Activated B cell treated with CpG ODN at 0.5 μM for 24 hours (primary cell): ENCODE measurements at regions not wholly inside any gene's neighbourhood (a gene's known extent, or its start where the extent isn't known, plus 50 kb on each side); places are given as distances from the start of the nearest gene placed in this dataset.
"Not testable (repeated sequence)": the region's sequence is repeated elsewhere in the genome, so short reads cannot be mapped to it uniquely, and the experiment has no call there.

Experiments used
- ATAC-seq: fragments of 200-7000 bp; cut with Tn5 transposase; one replicate; pipeline ENCODE4 v1.10.0; 2021; ENCODE audit warnings: low read depth, mild to moderate bottlenecking, moderate library complexity
- CTCF ChIA-PET: fragments of 350-600 bp; sonication (Branson Sonifier 250); formaldehyde crosslinking; loops from one replicate; lab custom pipeline; 2021; ENCODE audit warnings: antibody characterized with exemption; lab: Charles Lee
- POLR2A ChIA-PET: fragments of 350-600 bp; sonication (Branson Sonifier 250); formaldehyde crosslinking; loops from one replicate; lab custom pipeline; 2021; ENCODE audit warnings: antibody characterized with exemption; lab: Charles Lee
- DNase-seq: peaks from one replicate; pipeline ENCODE4 v3.0.0; 2022
- H3K27ac Mint-ChIP-seq: one replicate; pipeline ENCODE4 v1.8.0; 2020; ENCODE audit warnings: mixed read lengths
- H3K27me3 Mint-ChIP-seq: one replicate; pipeline ENCODE4 v1.8.0; 2021; ENCODE audit warnings: mixed read lengths
- H3K36me3 Mint-ChIP-seq: one replicate; pipeline ENCODE4 v1.8.0; 2021; ENCODE audit warnings: low read depth, mixed read lengths
- H3K4me1 Mint-ChIP-seq: one replicate; pipeline ENCODE4 v1.8.0; 2021; ENCODE audit warnings: mixed read lengths
- H3K4me3 Mint-ChIP-seq: one replicate; pipeline ENCODE4 v1.8.0; 2020; ENCODE audit warnings: mild to moderate bottlenecking, mixed read lengths
- H3K9me3 Mint-ChIP-seq: one replicate; pipeline ENCODE4 v1.8.0; 2020; ENCODE audit warnings: mixed read lengths
- intact Hi-C: fragments of 100-400 bp; cut with micrococcal nuclease; formaldehyde crosslinking; loops from one replicate; pipeline ENCODE4 v1.15.1; 2024
- TF ChIP-seq, protein P1 (sequence below): fragments of 200-600 bp; IDR thresholded peaks from one replicate; pipeline ENCODE4 v1.8.0; 2022; ENCODE audit warnings: antibody characterized with exemption, mild to moderate bottlenecking

DNA sequence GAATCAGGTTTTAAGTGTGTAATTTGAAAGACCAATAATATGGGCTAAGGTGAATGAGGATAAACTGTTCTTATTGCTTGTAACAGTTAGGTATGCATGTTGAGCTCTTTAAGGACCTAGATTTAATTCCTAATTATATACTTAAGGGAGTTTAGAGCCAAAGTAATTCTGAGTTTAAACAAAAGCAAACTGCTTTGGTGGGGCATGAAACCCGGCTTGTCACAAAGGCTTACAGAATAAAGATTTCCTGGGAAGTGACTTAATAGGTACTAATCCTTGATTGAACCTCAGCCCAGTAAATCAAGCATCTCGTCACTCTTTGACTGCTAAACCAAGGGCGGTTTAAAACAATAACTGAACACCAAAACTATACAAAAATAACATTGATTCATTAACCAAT lies 1324.2 kb downstream of the RPA4 start:
- peaks cover 7% of the 10 kb centered on the region for H3K9me3 Mint-ChIP-seq
- H3K27me3 Mint-ChIP-seq, result no peaks in the 10 kb centered on the region
- no peaks in the 10 kb centered on the region for H3K36me3 Mint-ChIP-seq
- no peak overlapping the region for H3K4me3 Mint-ChIP-seq
- no peaks in the 10 kb centered on the region for H3K4me1 Mint-ChIP-seq
- POLR2A ChIA-PET, result no interaction called here
- DNase-seq (no peak), ATAC-seq (no peak)
- CTCF ChIA-PET, result no interaction called here
- TF ChIP-seq, protein P1, sequence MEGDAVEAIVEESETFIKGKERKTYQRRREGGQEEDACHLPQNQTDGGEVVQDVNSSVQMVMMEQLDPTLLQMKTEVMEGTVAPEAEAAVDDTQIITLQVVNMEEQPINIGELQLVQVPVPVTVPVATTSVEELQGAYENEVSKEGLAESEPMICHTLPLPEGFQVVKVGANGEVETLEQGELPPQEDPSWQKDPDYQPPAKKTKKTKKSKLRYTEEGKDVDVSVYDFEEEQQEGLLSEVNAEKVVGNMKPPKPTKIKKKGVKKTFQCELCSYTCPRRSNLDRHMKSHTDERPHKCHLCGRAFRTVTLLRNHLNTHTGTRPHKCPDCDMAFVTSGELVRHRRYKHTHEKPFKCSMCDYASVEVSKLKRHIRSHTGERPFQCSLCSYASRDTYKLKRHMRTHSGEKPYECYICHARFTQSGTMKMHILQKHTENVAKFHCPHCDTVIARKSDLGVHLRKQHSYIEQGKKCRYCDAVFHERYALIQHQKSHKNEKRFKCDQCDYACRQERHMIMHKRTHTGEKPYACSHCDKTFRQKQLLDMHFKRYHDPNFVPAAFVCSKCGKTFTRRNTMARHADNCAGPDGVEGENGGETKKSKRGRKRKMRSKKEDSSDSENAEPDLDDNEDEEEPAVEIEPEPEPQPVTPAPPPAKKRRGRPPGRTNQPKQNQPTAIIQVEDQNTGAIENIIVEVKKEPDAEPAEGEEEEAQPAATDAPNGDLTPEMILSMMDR, result no peak
- no peak overlapping the region for H3K27ac Mint-ChIP-seq
- intact Hi-C loops, result no loop called here

DNA sequence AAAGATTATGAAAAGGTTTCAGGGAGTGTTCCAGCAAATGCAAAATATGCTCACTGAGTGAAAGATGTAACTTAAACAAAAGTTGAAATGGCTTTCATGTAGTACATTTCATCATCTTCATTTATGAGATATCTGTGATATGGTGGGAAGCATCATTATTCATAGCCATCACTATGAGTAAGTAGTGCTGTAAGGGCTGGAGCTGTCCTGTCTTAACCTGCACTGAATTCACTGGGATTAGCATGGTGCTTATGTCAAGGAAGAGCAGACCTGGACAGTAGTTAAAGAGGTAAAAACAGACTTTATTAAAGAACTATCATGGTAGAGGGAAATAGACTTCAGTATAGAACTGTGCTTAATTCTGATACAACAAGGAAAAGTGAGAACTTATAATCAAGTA lies 1347.3 kb downstream of the RPA4 start:
- H3K9me3 Mint-ChIP-seq, result no peaks in the 10 kb centered on the region
- no peak overlapping the region for H3K27ac Mint-ChIP-seq
- intact Hi-C loops, result no loop called here
- H3K27me3 Mint-ChIP-seq, result no peaks in the 10 kb centered on the region
- no peak for ATAC-seq
- no peak overlapping the region for H3K4me3 Mint-ChIP-seq
- H3K4me1 Mint-ChIP-seq, result no peaks in the 10 kb centered on the region
- POLR2A ChIA-PET, result no interaction called here
- H3K36me3 Mint-ChIP-seq, result no peaks in the 10 kb centered on the region
- CTCF ChIA-PET, result no interaction called here
- TF ChIP-seq, protein P1, result no peak
- DNase-seq, result no peak

DNA sequence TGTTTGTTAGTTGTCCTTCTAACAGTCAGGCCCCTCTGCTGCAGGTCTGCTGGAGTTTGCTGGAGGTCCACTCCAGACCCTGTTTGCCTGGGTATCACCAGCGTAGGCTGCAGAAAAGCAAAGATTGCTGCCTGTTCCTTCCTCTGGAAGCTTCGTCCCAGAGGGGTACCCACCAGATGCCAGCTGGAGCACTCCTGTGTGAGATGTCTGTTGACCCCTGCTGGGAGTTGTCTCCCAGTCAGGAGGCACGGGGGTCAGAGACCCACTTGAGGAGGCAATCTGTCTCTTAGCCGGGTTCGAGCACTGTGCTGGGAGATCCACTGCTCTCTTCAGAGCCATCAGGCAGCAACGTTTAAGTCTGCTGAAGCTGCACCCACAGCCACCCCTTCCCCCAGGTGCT lies 1356.4 kb downstream of the RPA4 start:
- H3K36me3 Mint-ChIP-seq, H3K9me3 Mint-ChIP-seq, ATAC-seq, H3K4me1 Mint-ChIP-seq, DNase-seq, H3K4me3 Mint-ChIP-seq, H3K27ac Mint-ChIP-seq, POLR2A ChIA-PET, CTCF ChIA-PET, intact Hi-C loops, H3K27me3 Mint-ChIP-seq: not testable (repeated sequence)

DNA sequence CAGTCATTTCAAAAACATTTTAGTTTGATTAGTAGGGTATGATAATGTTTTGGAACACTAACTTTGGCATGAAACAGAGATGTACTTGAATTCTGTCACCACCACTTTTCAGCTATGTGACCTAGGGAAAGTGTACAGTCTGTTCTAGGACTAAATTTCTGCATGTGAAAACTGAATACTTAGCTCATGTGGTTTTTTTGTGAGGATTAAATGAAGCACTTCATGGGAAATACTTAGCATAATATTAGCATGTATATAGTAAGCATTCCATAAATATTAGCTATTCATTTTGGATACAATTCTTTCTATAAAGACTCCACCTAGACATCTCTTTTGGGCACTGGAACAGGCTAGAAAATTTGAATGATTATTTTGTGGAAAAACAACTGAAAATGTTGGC lies 1379.4 kb downstream of the RPA4 start:
- no peaks in the 10 kb centered on the region for H3K36me3 Mint-ChIP-seq
- CTCF ChIA-PET, result no interaction called here
- intact Hi-C loops, result no loop called here
- H3K9me3 Mint-ChIP-seq, result no peaks in the 10 kb centered on the region
- H3K27ac Mint-ChIP-seq, result no peak overlapping the region
- no peak overlapping the region for H3K4me3 Mint-ChIP-seq
- no peaks in the 10 kb centered on the region for H3K27me3 Mint-ChIP-seq
- TF ChIP-seq, protein P1, result no peak
- DNase-seq (no peak), ATAC-seq (no peak)
- H3K4me1 Mint-ChIP-seq, result no peaks in the 10 kb centered on the region
- POLR2A ChIA-PET, result no interaction called here

DNA sequence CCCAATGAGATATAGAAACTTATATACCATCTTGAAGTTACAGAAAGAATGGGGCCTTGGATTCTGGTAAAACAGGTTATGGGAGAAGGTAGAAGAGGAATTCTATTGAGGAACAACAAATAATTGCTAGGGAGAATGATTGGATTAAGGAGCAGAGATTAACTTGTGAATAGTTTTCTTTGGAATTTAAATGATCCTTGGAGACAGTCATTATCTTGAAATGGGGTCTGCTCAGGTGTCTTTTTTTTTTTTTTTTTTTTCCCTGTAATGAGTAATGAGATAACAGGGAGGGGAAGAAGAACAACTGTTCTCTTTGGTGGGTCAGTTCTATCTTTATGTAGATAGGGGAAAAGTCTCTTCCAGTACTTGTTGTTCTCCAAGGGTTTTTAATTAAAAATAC lies 1406.0 kb downstream of the RPA4 start:
- no peak overlapping the region for H3K4me3 Mint-ChIP-seq
- ATAC-seq (no peak), DNase-seq (no peak)
- no peaks in the 10 kb centered on the region for H3K36me3 Mint-ChIP-seq
- no peaks in the 10 kb centered on the region for H3K9me3 Mint-ChIP-seq
- H3K27me3 Mint-ChIP-seq, result no peaks in the 10 kb centered on the region
- intact Hi-C loops, result no loop called here
- POLR2A ChIA-PET, result no interaction called here
- CTCF ChIA-PET, result no interaction called here
- no peak overlapping the region for H3K27ac Mint-ChIP-seq
- TF ChIP-seq, protein P1, result no peak
- H3K4me1 Mint-ChIP-seq, result no peaks in the 10 kb centered on the region

DNA sequence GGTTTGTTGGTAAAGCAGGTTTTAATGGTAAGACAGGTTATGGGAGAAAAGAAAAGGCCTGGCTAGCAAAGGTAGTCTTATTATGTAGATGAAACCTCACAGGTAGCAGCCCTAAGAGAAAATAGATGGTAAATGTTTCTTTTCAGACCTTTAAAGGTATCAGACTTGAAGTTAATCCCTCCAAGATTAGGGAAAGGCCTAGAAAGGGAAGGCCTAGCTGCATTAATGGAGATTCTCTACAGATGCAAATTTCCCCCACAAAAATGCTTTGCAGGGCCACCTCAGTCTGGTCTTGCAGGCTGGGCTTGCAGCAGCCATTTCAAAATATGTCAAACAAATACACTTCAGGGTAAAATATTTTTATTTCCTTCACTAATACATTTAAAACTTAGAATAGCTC lies 1410.6 kb downstream of the RPA4 start:
- Mint-ChIP-seq H3K9me3 (no peaks in the 10 kb centered on the region), H3K27ac (no peak overlapping the region), H3K4me3 (no peak overlapping the region), H3K4me1 (no peaks in the 10 kb centered on the region), H3K36me3 (no peaks in the 10 kb centered on the region), H3K27me3 (no peaks in the 10 kb centered on the region)
- TF ChIP-seq, protein P1, result no peak
- ChIA-PET POLR2A (no interaction called here), CTCF (no interaction called here)
- no peak for DNase-seq
- intact Hi-C loops, result no loop called here
- ATAC-seq, result no peak
